Panc1 (cell line): ENCODE measurements at regions not wholly inside any gene's neighbourhood (a gene's known extent, or its start where the extent isn't known, plus 50 kb on each side); places are given as distances from the start of the nearest gene placed in this dataset.

ENCODE experiments used
- ATAC-seq: fragments of 200-7000 bp; cut with Tn5 transposase; 2 replicates; pipeline ENCODE4 v1.9.1; 2020; ENCODE audit warnings: mild to moderate bottlenecking, moderate library complexity
- BruUV-seq: library from RNA; stranded (reverse); fragments of 400-500 nt; replicated peaks from 2 replicates; lab custom pipeline; 2021; lab: Mats Ljungman, UMichigan
- CTCF ChIA-PET: fragments of 300-600 bp; sonication (Branson Sonifier 250); formaldehyde crosslinking; loops from one replicate; lab custom pipeline; 2022; ENCODE audit warnings: antibody characterized with exemption; lab: Charles Lee
- POLR2A ChIA-PET: fragments of 300-600 bp; sonication (Branson Sonifier 250); formaldehyde crosslinking; loops from one replicate; lab custom pipeline; 2022; ENCODE audit warnings: antibody characterized with exemption; lab: Charles Lee
- DNase-seq: peaks from one replicate; pipeline ENCODE4 v3.0.0-alpha.2; 2010; ENCODE audit warnings: low read depth, low spot score
- H3K27ac ChIP-seq: 2 replicates; pipeline ENCODE4 v1.5.1; 2011; ENCODE audit warnings: mild to moderate bottlenecking, low read length, inconsistent platforms
- H3K27me3 ChIP-seq: fragments of 200-500 bp; sonication (Bioruptor generic); 2 replicates; pipeline ENCODE4 v1.6.0; 2014; ENCODE audit warnings: low read length, inconsistent platforms; ENCODE audit not compliant: control insufficient read depth, insufficient read depth
- H3K36me3 ChIP-seq: fragments of 200-500 bp; sonication (Bioruptor generic); 2 replicates; pipeline ENCODE4 v1.5.1; 2014; ENCODE audit warnings: inconsistent platforms, mild to moderate bottlenecking, low read length, moderate library complexity; ENCODE audit not compliant: control insufficient read depth, insufficient read depth
- H3K4me1 ChIP-seq: 2 replicates; pipeline ENCODE4 v1.5.1; 2011; ENCODE audit warnings: inconsistent platforms, mild to moderate bottlenecking, low read length, moderate library complexity; ENCODE audit not compliant: control insufficient read depth, insufficient read depth
- H3K4me3 ChIP-seq, 2 experiments: 2 replicates each; pipeline ENCODE4 v1.5.1; 2011 to 2012; ENCODE audit warnings: low read depth in 2 of 2, low read length in 2 of 2, mild to moderate bottlenecking in 2 of 2, inconsistent platforms in 1 of 2, moderate library complexity in 1 of 2
- H3K9me3 ChIP-seq: fragments of 200-500 bp; sonication (Bioruptor generic); 2 replicates; pipeline ENCODE4 v1.5.1; 2014; ENCODE audit warnings: low read depth, mild to moderate bottlenecking, inconsistent platforms, low read length, moderate library complexity; ENCODE audit not compliant: control insufficient read depth, insufficient read depth
- CTCF ChIP-seq: fragments of 450-650 bp; IDR thresholded peaks from 2 replicates; pipeline ENCODE4 v1.5.1; 2017; ENCODE audit warnings: mild to moderate bottlenecking
- POLR2AphosphoS5 ChIP-seq: IDR thresholded peaks from 2 replicates; pipeline ENCODE4 v1.6.1; 2012; ENCODE audit warnings: mild to moderate bottlenecking, low read depth, low read length, moderate library complexity
- SIN3A ChIP-seq: IDR thresholded peaks from 2 replicates; pipeline ENCODE4 v1.6.1; 2012; ENCODE audit warnings: low read depth, mild to moderate bottlenecking, low read length, moderate library complexity, borderline replicate concordance; ENCODE audit not compliant: insufficient read depth
- TCF7L2 ChIP-seq: IDR thresholded peaks from 2 replicates; pipeline ENCODE4 v1.6.1; 2011; ENCODE audit warnings: mild to moderate bottlenecking, low read depth, low read length, inconsistent platforms
- in situ Hi-C: cut with HindIII; loops from 2 replicates; pipeline ENCODE4 v1.10.0; 2016; ENCODE audit warnings: low sequenced_read_pairs, low pct_unique_long_range_greater_than_20kb
- intact Hi-C: fragments of 100-400 bp; cut with micrococcal nuclease; formaldehyde crosslinking; loops from one replicate; pipeline ENCODE4 v1.10.0; 2022; ENCODE audit not compliant: unreplicated experiment
- TF ChIP-seq, protein P1 (sequence below), 2 experiments: IDR thresholded peaks; 2 replicates each; pipeline ENCODE4 v1.6.1; 2011 to 2012; ENCODE audit warnings: low read depth in 2 of 2, control low read depth in 1 of 2, low read length in 1 of 2, mild to moderate bottlenecking in 1 of 2, moderate library complexity in 1 of 2; ENCODE audit not compliant: insufficient read depth in 1 of 2

DNA sequence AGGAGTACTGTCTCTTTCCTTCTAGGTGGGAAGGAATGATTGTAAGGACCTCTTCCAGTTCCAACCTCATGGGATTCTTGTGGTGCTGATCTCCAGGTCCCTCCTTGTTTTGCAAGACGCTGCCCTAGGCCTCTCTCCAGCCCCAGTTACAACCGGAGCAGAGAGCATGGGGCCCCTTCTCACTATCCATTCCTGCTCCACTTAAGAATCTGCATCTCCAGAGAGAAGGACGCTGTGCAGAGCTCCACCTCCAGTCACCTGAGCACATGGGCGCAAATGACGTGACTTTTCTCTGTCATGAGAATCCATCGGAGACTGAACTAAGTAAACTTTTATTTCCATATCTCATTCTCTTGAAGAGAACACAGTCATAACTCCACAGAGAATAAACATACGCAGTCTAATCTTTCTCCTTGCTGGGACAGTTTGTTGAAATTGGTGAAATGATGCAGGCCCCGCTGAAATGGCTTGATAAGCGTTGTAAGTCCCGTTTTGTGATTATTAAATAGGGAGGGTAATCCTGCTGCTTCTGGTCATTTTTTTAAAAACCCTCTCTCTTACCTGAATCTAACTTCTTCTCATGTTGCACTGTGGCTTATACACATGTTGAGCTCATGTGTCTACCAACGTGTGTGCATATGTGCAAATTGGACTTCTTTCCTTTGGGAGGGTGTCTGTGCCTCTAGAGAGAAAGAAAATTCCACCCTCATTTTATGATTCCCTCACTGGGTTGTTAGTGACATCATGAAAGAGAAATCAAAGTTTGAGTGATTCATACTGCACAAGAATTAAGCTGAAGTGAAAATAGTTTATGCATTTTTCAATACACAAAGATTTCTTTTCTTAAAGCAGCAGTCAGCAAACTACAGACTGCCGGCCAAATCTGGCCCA is 133.2 kb upstream of the TBX20 start:
- H3K9me3 ChIP-seq = no peaks in the 10 kb centered on the region
- no peaks in the 10 kb centered on the region for H3K4me1 ChIP-seq
- no peak for TF ChIP-seq TCF7L2
- TF ChIP-seq, protein P1, sequence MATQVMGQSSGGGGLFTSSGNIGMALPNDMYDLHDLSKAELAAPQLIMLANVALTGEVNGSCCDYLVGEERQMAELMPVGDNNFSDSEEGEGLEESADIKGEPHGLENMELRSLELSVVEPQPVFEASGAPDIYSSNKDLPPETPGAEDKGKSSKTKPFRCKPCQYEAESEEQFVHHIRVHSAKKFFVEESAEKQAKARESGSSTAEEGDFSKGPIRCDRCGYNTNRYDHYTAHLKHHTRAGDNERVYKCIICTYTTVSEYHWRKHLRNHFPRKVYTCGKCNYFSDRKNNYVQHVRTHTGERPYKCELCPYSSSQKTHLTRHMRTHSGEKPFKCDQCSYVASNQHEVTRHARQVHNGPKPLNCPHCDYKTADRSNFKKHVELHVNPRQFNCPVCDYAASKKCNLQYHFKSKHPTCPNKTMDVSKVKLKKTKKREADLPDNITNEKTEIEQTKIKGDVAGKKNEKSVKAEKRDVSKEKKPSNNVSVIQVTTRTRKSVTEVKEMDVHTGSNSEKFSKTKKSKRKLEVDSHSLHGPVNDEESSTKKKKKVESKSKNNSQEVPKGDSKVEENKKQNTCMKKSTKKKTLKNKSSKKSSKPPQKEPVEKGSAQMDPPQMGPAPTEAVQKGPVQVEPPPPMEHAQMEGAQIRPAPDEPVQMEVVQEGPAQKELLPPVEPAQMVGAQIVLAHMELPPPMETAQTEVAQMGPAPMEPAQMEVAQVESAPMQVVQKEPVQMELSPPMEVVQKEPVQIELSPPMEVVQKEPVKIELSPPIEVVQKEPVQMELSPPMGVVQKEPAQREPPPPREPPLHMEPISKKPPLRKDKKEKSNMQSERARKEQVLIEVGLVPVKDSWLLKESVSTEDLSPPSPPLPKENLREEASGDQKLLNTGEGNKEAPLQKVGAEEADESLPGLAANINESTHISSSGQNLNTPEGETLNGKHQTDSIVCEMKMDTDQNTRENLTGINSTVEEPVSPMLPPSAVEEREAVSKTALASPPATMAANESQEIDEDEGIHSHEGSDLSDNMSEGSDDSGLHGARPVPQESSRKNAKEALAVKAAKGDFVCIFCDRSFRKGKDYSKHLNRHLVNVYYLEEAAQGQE (IDR thresholded peaks at IDR 0.05; ENCODE audit: insufficient read depth in 1 of 2, low read depth in 2 of 2, low read length in 1 of 2) = no peak
- no peak for TF ChIP-seq POLR2AphosphoS5
- no peak for TF ChIP-seq SIN3A
- TF ChIP-seq CTCF = no peak
- H3K27me3 ChIP-seq = peaks cover 29% of the 10 kb centered on the region
- no peak for ATAC-seq
- no peaks in the 10 kb centered on the region for H3K36me3 ChIP-seq
- in situ Hi-C loops = no loop called here
- H3K27ac ChIP-seq = no peak overlapping the region
- no TSS peak for BruUV-seq
- ChIA-PET CTCF (no interaction called here), POLR2A (no interaction called here)
- DNase-seq = no peak
- intact Hi-C loops = no loop called here
- no peak overlapping the region for H3K4me3 ChIP-seq

DNA sequence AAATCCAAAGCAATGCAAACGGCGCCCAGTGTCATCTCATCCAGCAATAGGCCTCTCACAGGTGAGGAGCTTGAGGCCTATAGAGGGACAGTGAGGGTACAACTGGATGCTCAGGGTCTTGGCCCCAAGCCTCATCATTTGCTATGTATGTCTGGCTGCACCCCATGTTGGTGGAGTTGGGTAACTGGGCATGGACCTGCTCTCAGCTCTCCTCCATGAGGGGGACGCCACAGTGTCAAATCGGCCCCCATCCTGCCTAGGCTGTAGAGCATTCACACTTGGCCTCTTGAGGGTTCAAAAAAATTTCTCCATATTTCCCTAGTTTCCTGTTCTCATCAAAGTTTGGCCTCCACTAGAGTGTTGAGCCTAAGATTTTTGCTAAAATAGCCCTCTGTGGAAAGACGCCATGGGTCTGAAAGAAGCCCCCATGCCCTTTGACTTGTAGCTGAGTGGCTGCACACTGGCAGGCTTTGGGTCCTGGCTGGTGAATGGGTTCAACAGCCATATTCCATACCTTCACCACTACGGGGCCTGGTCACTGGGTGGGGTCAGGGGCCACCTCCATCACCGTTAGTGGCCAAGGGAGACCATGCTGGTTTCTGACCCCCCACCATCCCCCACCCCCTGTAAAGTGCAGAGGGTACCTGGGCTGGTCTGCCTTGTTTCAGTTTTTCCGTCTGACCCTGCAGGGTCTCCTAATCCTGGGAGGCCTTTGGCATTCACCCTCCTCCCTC is 132.3 kb upstream of the TBX20 start:
- TF ChIP-seq CTCF (no peak), POLR2AphosphoS5 (no peak), TCF7L2 (no peak), SIN3A (no peak)
- TF ChIP-seq, protein P1 (IDR thresholded peaks at IDR 0.05; ENCODE audit: insufficient read depth in 1 of 2, low read depth in 2 of 2, low read length in 1 of 2) = no peak
- no peak overlapping the region for H3K4me3 ChIP-seq
- in situ Hi-C loops = no loop called here
- no peak overlapping the region for H3K27ac ChIP-seq
- BruUV-seq = no TSS peak
- H3K36me3 ChIP-seq = no peaks in the 10 kb centered on the region
- ChIA-PET CTCF (no interaction called here), POLR2A (interaction anchor here (0.5 kb wide), 1 partner anchor 172 kb away, joined by 6 read pairs; no protein-coding TSS in a partner anchor)
- H3K9me3 ChIP-seq = no peaks in the 10 kb centered on the region
- H3K4me1 ChIP-seq = no peaks in the 10 kb centered on the region
- no peak for DNase-seq
- no peak for ATAC-seq
- peaks cover 26% of the 10 kb centered on the region for H3K27me3 ChIP-seq
- intact Hi-C loops = no loop called here
